CD14-positive monocyte (primary cell): ENCODE measurements at regions not wholly inside any gene's neighbourhood (a gene's known extent, or its start where the extent isn't known, plus 50 kb on each side); places are given as distances from the start of the nearest gene placed in this dataset.
"Not testable (repeated sequence)": the region's sequence is repeated elsewhere in the genome, so short reads cannot be mapped to it uniquely, and the experiment has no call there.

ENCODE experiments used
- DNase-seq, 3 donors: peaks; one replicate each; pipeline ENCODE4 v3.0.0-alpha.2; 2011 to 2022
- H2AFZ ChIP-seq: 2 replicates; pipeline ENCODE4 v1.6.0; 2012; ENCODE audit warnings: mild to moderate bottlenecking, low read depth, low read length, inconsistent platforms; ENCODE audit not compliant: insufficient read depth, poor library complexity, severe bottlenecking
- H3K27ac ChIP-seq, 2 donors: 1 replicate in 1 of 2; 2 replicates in 1 of 2; pipeline ENCODE4 v1.5.1; 2012 to 2013; ENCODE audit warnings: low read length in 2 of 2, control low read depth in 1 of 2, inconsistent platforms in 1 of 2, low read depth in 1 of 2, mild to moderate bottlenecking in 1 of 2
- H3K27me3 ChIP-seq, 2 donors: one replicate each; pipeline versions ENCODE4 v1.6.0 to v1.6.1; 2011 to 2013; ENCODE audit warnings: low read length in 2 of 2; ENCODE audit not compliant: control insufficient read depth in 2 of 2, insufficient read depth in 2 of 2
- H3K36me3 ChIP-seq, 2 donors: replicated peaks in 1 of 2; 1 replicate in 1 of 2; 2 replicates in 1 of 2; pipeline versions ENCODE4 v1.5.1 to v1.6.1; 2012 to 2013; ENCODE audit warnings: low read length in 2 of 2, control low read depth in 1 of 2, inconsistent platforms in 1 of 2, mild to moderate bottlenecking in 1 of 2; ENCODE audit not compliant: insufficient read depth in 2 of 2, control insufficient read depth in 1 of 2
- H3K4me1 ChIP-seq, 2 donors: 1 replicate in 1 of 2; 2 replicates in 1 of 2; pipeline versions ENCODE4 v1.5.1 to v1.6.1; 2012 to 2013; ENCODE audit warnings: low read length in 2 of 2, control low read depth in 1 of 2, inconsistent platforms in 1 of 2, mild to moderate bottlenecking in 1 of 2, moderate library complexity in 1 of 2; ENCODE audit not compliant: insufficient read depth in 2 of 2, control insufficient read depth in 1 of 2
- H3K4me2 ChIP-seq: replicated peaks from 2 replicates; pipeline ENCODE3; 2012; ENCODE audit warnings: low read length, moderate library complexity, mild to moderate bottlenecking; ENCODE audit not compliant: poor library complexity, severe bottlenecking; ENCODE audit errors: extremely low read depth
- H3K4me3 ChIP-seq, 3 experiments: fragments of 200-600 bp in 1 of 3; sonication (generic) in 1 of 3; replicated peaks in 1 of 3; 1 replicate in 2 of 3; 2 replicates in 1 of 3; pipeline ENCODE4 v1.5.1; 2011 to 2013; ENCODE audit warnings: low read length in 3 of 3, mild to moderate bottlenecking in 3 of 3, control low read depth in 2 of 3, low read depth in 2 of 3, inconsistent platforms in 1 of 3, moderate library complexity in 1 of 3
- H3K79me2 ChIP-seq: 2 replicates; pipeline ENCODE4 v1.6.0; 2012; ENCODE audit warnings: mild to moderate bottlenecking, control low read depth, inconsistent platforms, low read length, moderate library complexity; ENCODE audit not compliant: insufficient read depth
- H3K9ac ChIP-seq: 2 replicates; pipeline ENCODE4 v1.6.0; 2017; ENCODE audit warnings: low read length, mild to moderate bottlenecking; ENCODE audit not compliant: insufficient read depth, poor library complexity, severe bottlenecking
- H3K9me3 ChIP-seq, 2 donors: replicated peaks in 1 of 2; 1 replicate in 1 of 2; 2 replicates in 1 of 2; pipeline versions ENCODE4 v1.5.1 to v1.6.1; 2012 to 2013; ENCODE audit warnings: low read length in 2 of 2, control low read depth in 1 of 2; ENCODE audit not compliant: control insufficient read depth in 1 of 2, insufficient read depth in 1 of 2
- H4K20me1 ChIP-seq: 2 replicates; pipeline ENCODE4 v1.6.0; 2012; ENCODE audit warnings: mild to moderate bottlenecking, low read length, control low read depth, moderate library complexity; ENCODE audit not compliant: insufficient read depth
- H3K27ac Mint-ChIP-seq, 7 donors: one replicate each; pipeline ENCODE4 v1.8.0; 2020; ENCODE audit warnings: mild to moderate bottlenecking in 7 of 7, mixed read lengths in 7 of 7, moderate library complexity in 6 of 7, inconsistent platforms in 2 of 7
- H3K27me3 Mint-ChIP-seq, 3 donors: one replicate each; pipeline ENCODE4 v1.8.0; 2021 to 2022; ENCODE audit warnings: low read depth in 3 of 3, mild to moderate bottlenecking in 3 of 3, mixed read lengths in 3 of 3, moderate library complexity in 3 of 3, inconsistent platforms in 1 of 3
- H3K36me3 Mint-ChIP-seq, 2 donors: one replicate each; pipeline ENCODE4 v1.8.0; 2020; ENCODE audit warnings: mixed read lengths in 2 of 2, inconsistent platforms in 1 of 2, mild to moderate bottlenecking in 1 of 2
- H3K4me1 Mint-ChIP-seq: one replicate; pipeline ENCODE4 v1.8.0; 2020; ENCODE audit warnings: mild to moderate bottlenecking, mixed read lengths
- H3K4me3 Mint-ChIP-seq, 2 donors: one replicate each; pipeline ENCODE4 v1.8.0; 2020; ENCODE audit warnings: mild to moderate bottlenecking in 2 of 2, mixed read lengths in 2 of 2, moderate library complexity in 1 of 2
- H3K9me3 Mint-ChIP-seq, 7 donors: one replicate each; pipeline ENCODE4 v1.8.0; 2020 to 2022; ENCODE audit warnings: mixed read lengths in 7 of 7, mild to moderate bottlenecking in 6 of 7, moderate library complexity in 6 of 7, inconsistent platforms in 2 of 7
- CTCF ChIP-seq: fragments of 200-600 bp; IDR thresholded peaks from one replicate; pipeline ENCODE4 v1.8.0; 2022; ENCODE audit warnings: antibody characterized with exemption, mild to moderate bottlenecking
- WGBS: methylation state at CpG from one replicate; pipeline ENCODE4 v1.1.5; 2013; ENCODE audit warnings: missing lambda C conversion rate; ENCODE audit not compliant: insufficient coverage; 5-methylcytosine and 5-hydroxymethylcytosine counted together
- intact Hi-C, 2 donors: fragments of 100-400 bp; cut with micrococcal nuclease; formaldehyde crosslinking; loops; one replicate each; pipeline versions ENCODE4 v1.15.0 to v1.15.1; 2023

- 100% methylated on average over 3 of the region's 3 CpGs for WGBS
- H2AFZ ChIP-seq: no peak overlapping the region
- peaks cover 4 to 17% (median 12%) of the 10 kb centered on the region in 7 donors for H3K9me3 Mint-ChIP-seq
- DNase-seq: no peak
- no peaks in the 10 kb centered on the region for H3K79me2 ChIP-seq
- no peak overlapping the region for H3K9ac ChIP-seq
- no peak for TF ChIP-seq CTCF
- no peaks in the 10 kb centered on the region for H4K20me1 ChIP-seq
- no peak overlapping the region for H3K4me3 Mint-ChIP-seq
- H3K27me3 Mint-ChIP-seq: no peaks in the 10 kb centered on the region
- no peak overlapping the region for H3K27ac ChIP-seq
- no peaks in the 10 kb centered on the region for H3K4me1 Mint-ChIP-seq
- H3K4me3 ChIP-seq: no peak overlapping the region
- H3K36me3 Mint-ChIP-seq: no peaks in the 10 kb centered on the region
- H3K4me2 ChIP-seq: no peak overlapping the region
- no peaks in the 10 kb centered on the region for H3K9me3 ChIP-seq
- intact Hi-C loops: no loop called here
- no peaks in the 10 kb centered on the region for H3K36me3 ChIP-seq
- no peaks in the 10 kb centered on the region for H3K4me1 ChIP-seq
- no peak overlapping the region for H3K27ac Mint-ChIP-seq
- H3K27me3 ChIP-seq: no peaks in the 10 kb centered on the region
These were observed 176.7 kb downstream of the PRELID2 start for GRCh38 chr5:145658435-145658834.

- H3K36me3 ChIP-seq, H3K4me3 Mint-ChIP-seq, H3K27ac ChIP-seq, intact Hi-C loops, H3K36me3 Mint-ChIP-seq, H3K4me3 ChIP-seq, H4K20me1 ChIP-seq, H3K79me2 ChIP-seq, H3K27ac Mint-ChIP-seq, H3K4me2 ChIP-seq, H3K27me3 Mint-ChIP-seq, H3K9me3 ChIP-seq, H3K27me3 ChIP-seq, H2AFZ ChIP-seq, H3K4me1 Mint-ChIP-seq, DNase-seq, H3K4me1 ChIP-seq, H3K9ac ChIP-seq: not testable (repeated sequence)
- peaks cover 21 to 35% (median 25%) of the 10 kb centered on the region in 7 donors for H3K9me3 Mint-ChIP-seq
- no CpG with 5 or more reads among the region's 3 CpGs for WGBS
These were observed 182.4 kb downstream of the PRELID2 start for GRCh38 chr5:145652700-145653099.

- no CpG with 5 or more reads among the region's 7 CpGs for whole genome bisulfite sequencing
- H3K4me2 ChIP-seq, H3K27me3 ChIP-seq, H2AFZ ChIP-seq, H3K4me3 ChIP-seq, H3K27me3 Mint-ChIP-seq, H3K36me3 ChIP-seq, H4K20me1 ChIP-seq, H3K79me2 ChIP-seq, H3K4me3 Mint-ChIP-seq, H3K4me1 ChIP-seq, H3K27ac ChIP-seq, H3K4me1 Mint-ChIP-seq, H3K27ac Mint-ChIP-seq, DNase-seq, H3K9ac ChIP-seq, H3K36me3 Mint-ChIP-seq, intact Hi-C loops: not testable (repeated sequence)
- H3K9me3 Mint-ChIP-seq: peaks cover 15 to 26% (median 20%) of the 10 kb centered on the region in 7 donors
- peaks cover 5 to 21% of the 10 kb centered on the region in 2 donors for H3K9me3 ChIP-seq
These were observed 188.0 kb downstream of the PRELID2 start for GRCh38 chr5:145647137-145647536.

- not testable (repeated sequence) for H3K27ac ChIP-seq
These were observed 191.9 kb downstream of the PRELID2 start for GRCh38 chr5:145643214-145643613.

More at GRCh38 chr5:145643214-145643613, 191.9 kb downstream of the PRELID2 start:
- H3K4me1 Mint-ChIP-seq, H3K4me3 Mint-ChIP-seq, H3K36me3 Mint-ChIP-seq, H2AFZ ChIP-seq, H3K27me3 ChIP-seq, H3K27ac Mint-ChIP-seq, H3K4me2 ChIP-seq, H3K4me1 ChIP-seq, H3K79me2 ChIP-seq, H3K27me3 Mint-ChIP-seq, intact Hi-C loops, H3K4me3 ChIP-seq, H3K9ac ChIP-seq, H3K36me3 ChIP-seq, DNase-seq, H4K20me1 ChIP-seq: not testable (repeated sequence)
- WGBS: no CpG with 5 or more reads among the region's 1 CpG
- H3K9me3 ChIP-seq: peaks cover 5 to 17% of the 10 kb centered on the region in 2 donors
- H3K9me3 Mint-ChIP-seq: peaks cover 7 to 23% (median 17%) of the 10 kb centered on the region in 7 donors
